Glutamatergic neuron (in vitro differentiated cells): ENCODE measurements at regions not wholly inside any gene's neighbourhood (a gene's known extent, or its start where the extent isn't known, plus 50 kb on each side); places are given as distances from the start of the nearest gene placed in this dataset.
A peak's percentile ranks its signal among the peaks of the same experiment; 100 is the strongest.

Experiments used
- DNase-seq: peaks from one replicate; pipeline ENCODE4 v3.0.0; 2022
- H3K27ac Mint-ChIP-seq: one replicate; pipeline ENCODE4 v1.8.0; 2020; ENCODE audit warnings: mild to moderate bottlenecking, mixed read lengths, inconsistent platforms; ENCODE audit not compliant: unreplicated experiment
- H3K27me3 Mint-ChIP-seq: one replicate; pipeline ENCODE4 v1.8.0; 2020; ENCODE audit warnings: mild to moderate bottlenecking, moderate library complexity, mixed read lengths, inconsistent platforms; ENCODE audit not compliant: unreplicated experiment
- H3K36me3 Mint-ChIP-seq: one replicate; pipeline ENCODE4 v1.8.0; 2020; ENCODE audit warnings: mild to moderate bottlenecking, mixed read lengths, inconsistent platforms; ENCODE audit not compliant: unreplicated experiment
- H3K4me1 Mint-ChIP-seq: one replicate; pipeline ENCODE4 v1.8.0; 2020; ENCODE audit warnings: mild to moderate bottlenecking, low read depth, mixed read lengths, inconsistent platforms; ENCODE audit not compliant: unreplicated experiment
- H3K4me3 Mint-ChIP-seq: one replicate; pipeline ENCODE4 v1.8.0; 2020; ENCODE audit warnings: mild to moderate bottlenecking, mixed read lengths, inconsistent platforms; ENCODE audit not compliant: unreplicated experiment
- H3K9me3 Mint-ChIP-seq: one replicate; pipeline ENCODE4 v1.8.0; 2020; ENCODE audit warnings: mild to moderate bottlenecking, moderate library complexity, mixed read lengths, inconsistent platforms; ENCODE audit not compliant: unreplicated experiment
- TF ChIP-seq, protein P1 (sequence below): fragments of 200-600 bp; sonication (generic); IDR thresholded peaks from one replicate; pipeline ENCODE4 v1.5.0; 2021; ENCODE audit not compliant: partially characterized antibody, unreplicated experiment

GRCh38 chr3:26368312-26368711 is 254.3 kb upstream of the LRRC3B start:
- Mint-ChIP-seq H3K4me3 (no peak overlapping the region), H3K27me3 (no peaks in the 10 kb centered on the region), H3K36me3 (no peaks in the 10 kb centered on the region), H3K27ac (no peak overlapping the region), H3K4me1 (no peaks in the 10 kb centered on the region), H3K9me3 (no peaks in the 10 kb centered on the region)
- no peak for DNase-seq
- TF ChIP-seq, protein P1, sequence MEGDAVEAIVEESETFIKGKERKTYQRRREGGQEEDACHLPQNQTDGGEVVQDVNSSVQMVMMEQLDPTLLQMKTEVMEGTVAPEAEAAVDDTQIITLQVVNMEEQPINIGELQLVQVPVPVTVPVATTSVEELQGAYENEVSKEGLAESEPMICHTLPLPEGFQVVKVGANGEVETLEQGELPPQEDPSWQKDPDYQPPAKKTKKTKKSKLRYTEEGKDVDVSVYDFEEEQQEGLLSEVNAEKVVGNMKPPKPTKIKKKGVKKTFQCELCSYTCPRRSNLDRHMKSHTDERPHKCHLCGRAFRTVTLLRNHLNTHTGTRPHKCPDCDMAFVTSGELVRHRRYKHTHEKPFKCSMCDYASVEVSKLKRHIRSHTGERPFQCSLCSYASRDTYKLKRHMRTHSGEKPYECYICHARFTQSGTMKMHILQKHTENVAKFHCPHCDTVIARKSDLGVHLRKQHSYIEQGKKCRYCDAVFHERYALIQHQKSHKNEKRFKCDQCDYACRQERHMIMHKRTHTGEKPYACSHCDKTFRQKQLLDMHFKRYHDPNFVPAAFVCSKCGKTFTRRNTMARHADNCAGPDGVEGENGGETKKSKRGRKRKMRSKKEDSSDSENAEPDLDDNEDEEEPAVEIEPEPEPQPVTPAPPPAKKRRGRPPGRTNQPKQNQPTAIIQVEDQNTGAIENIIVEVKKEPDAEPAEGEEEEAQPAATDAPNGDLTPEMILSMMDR: no peak

DNA sequence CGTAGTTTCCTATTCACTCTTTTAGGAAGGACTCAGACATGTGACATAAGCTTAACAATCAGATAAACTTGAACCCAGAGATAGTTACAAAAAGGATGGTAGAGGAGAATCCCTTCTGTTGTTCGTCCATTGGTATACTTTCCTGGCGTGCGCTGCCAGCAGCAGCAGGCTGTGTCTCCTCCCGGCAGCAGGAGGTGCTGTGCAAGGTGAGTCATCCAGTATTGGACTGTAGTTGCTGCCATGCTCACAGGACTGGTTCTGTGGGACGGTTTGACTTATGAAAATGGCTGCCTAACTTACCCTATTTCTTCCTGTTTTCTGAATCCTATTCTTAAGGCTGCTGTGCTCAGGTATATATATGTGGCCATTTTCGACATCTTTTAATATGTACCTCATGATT is 253.4 kb upstream of the LRRC3B start:
- DNase-seq: peak; percentile 15
- H3K9me3 Mint-ChIP-seq: no peaks in the 10 kb centered on the region
- H3K4me1 Mint-ChIP-seq: no peaks in the 10 kb centered on the region
- TF ChIP-seq, protein P1: no peak
- H3K27ac Mint-ChIP-seq: no peak overlapping the region
- H3K27me3 Mint-ChIP-seq: no peaks in the 10 kb centered on the region
- H3K36me3 Mint-ChIP-seq: no peaks in the 10 kb centered on the region
- no peak overlapping the region for H3K4me3 Mint-ChIP-seq

DNA sequence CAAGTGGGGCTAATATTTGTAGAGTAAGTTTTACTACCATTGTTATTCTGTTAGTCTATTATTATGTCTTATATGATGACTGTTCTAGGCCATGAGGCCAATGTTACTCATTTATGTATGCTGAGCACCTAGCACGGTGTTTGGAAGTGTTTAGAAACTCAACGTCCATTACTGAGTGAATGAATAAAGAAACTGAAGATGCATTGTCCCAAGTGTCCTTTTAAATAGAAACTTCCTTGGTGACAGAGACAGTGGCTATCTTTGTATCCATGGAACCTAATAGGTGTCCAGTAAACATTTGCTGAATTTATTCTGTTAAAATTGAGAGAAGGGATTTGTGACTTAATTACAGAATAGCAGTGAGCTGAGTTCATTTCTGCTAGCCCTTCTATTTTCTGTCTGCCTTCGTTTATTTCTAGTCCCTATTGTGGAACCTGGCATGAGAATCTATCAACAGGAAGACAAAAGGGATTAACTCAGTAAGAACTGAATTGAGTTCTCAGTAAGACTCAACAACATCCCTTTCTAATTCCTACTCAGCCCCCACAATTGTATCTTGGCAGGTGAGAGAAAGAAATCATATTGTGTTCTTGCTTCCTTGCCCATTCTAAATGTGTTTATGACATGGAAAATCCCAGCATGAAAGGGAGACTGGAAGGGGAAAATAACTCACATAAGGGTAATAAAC is 246.6 kb upstream of the LRRC3B start:
- Mint-ChIP-seq H3K4me3 (no peak overlapping the region), H3K4me1 (no peaks in the 10 kb centered on the region), H3K27ac (no peak overlapping the region), H3K27me3 (no peaks in the 10 kb centered on the region), H3K36me3 (no peaks in the 10 kb centered on the region), H3K9me3 (no peaks in the 10 kb centered on the region)
- no peak for DNase-seq
- TF ChIP-seq, protein P1: no peak

- Mint-ChIP-seq H3K4me3 (no peak overlapping the region), H3K36me3 (no peaks in the 10 kb centered on the region)
- TF ChIP-seq, protein P1: no peak
Measured at GRCh38 chr3:26381411-26381810, 241.2 kb upstream of the LRRC3B start.

DNA sequence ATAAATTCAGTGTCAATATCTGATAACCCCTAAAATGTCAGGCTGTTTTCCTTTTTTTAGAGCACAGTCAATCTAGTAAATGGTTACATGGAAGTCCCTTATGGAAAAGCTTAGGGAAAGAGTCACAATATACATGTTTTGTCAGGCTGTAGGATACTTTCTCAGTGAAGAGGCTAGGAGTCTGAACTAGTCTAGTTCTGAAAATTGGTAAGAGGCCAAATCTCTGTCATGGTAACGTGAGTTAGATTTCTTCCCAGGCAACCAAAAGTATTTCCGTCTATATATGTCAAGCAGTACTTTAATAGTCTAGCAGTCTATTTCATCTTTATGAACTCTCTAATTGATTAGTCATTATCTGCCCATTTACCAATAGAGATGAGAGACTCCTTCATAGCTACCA is 215.9 kb upstream of the LRRC3B start:
- DNase-seq: no peak
- H3K36me3 Mint-ChIP-seq: no peaks in the 10 kb centered on the region
- peak overlapping the region; percentile 17 for H3K27ac Mint-ChIP-seq
- H3K9me3 Mint-ChIP-seq: no peaks in the 10 kb centered on the region
- TF ChIP-seq, protein P1: no peak
- H3K4me3 Mint-ChIP-seq: no peak overlapping the region
- peaks cover 10% of the 10 kb centered on the region for H3K4me1 Mint-ChIP-seq
- no peaks in the 10 kb centered on the region for H3K27me3 Mint-ChIP-seq

More at GRCh38 chr3:26381411-26381810, 241.2 kb upstream of the LRRC3B start:
- no peak for DNase-seq
- Mint-ChIP-seq H3K4me1 (no peaks in the 10 kb centered on the region), H3K27ac (no peak overlapping the region), H3K9me3 (no peaks in the 10 kb centered on the region), H3K27me3 (no peaks in the 10 kb centered on the region)
